ENCODE measurements at regions not wholly inside any gene's neighbourhood (a gene's known extent, or its start where the extent isn't known, plus 50 kb on each side); places are given as distances from the start of the nearest gene placed in this dataset.
A peak's percentile ranks its signal among the peaks of the same experiment; 100 is the strongest.

DNA sequence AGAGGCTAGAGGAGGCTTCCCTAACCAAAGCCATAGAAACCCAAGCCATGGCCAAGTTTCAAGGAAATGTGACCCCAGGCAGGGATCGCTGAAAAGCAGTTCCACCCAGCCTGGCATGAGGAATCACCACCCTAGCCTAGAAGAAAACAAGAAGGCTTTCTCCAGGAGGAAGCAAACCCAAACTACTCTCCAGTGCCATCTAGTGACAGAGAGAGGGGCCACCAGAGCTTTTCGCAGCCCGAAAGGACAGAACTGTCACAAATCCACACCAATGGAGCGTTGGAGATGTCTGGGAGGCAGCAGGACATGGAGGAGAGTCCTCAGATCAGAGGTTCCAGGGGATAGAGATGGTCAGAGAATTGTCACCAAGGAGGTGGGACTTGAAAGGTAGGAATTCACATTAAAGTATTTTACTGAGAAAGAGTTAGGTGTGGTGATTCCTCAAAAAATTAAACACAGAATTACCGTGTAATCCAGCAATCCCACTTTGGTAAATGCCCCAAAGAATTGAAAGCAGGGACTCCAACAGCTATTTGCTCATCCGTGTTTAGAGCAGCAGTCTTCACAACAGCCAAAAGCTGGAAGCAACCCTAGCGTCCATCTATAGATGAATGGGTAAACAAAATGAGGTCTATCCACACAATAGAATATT, 67.3 kb upstream of the NUP50 start:
- peak; percentile 7 for DNase-seq

DNA sequence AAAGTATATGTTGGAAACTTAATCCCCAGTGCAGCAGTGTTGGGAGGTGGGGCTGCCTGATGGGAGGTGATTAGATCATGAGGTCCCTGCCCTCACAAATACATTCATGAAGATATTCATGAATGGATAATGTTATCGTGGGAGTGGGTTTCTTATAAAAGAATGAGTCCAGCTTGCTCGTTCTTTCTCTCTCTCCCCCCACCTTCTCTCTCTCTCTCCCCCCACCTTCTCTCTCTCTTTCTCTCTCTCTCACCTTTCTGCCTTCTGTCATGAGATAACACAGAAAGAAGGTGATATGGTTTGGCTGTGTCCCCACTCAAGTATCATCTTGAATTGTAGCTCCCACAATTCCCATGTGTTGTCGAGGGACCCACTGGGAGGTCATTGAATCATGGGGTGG, 66.7 kb upstream of the NUP50 start:
- no peak for DNase-seq

DNA sequence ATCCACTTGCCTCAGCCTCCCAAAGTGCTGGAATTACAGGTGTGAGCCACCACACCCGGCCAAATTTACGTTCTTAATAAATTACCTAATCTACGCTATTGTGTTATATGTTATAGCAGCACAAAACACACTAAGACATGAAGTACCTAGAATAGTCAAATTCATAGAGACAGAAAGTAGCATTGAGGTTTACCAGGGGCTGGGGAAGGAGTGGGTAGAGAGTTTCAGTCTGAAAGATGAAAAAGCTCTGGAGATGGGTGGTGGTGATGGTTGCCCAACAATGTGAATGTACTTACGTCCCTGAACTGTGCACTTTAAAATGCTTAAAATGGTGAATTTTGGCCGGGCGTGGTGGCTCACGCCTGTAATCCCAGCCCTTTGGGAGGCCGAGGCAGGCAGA, 65.7 kb upstream of the NUP50 start:
- DNase-seq: no peak

DNA sequence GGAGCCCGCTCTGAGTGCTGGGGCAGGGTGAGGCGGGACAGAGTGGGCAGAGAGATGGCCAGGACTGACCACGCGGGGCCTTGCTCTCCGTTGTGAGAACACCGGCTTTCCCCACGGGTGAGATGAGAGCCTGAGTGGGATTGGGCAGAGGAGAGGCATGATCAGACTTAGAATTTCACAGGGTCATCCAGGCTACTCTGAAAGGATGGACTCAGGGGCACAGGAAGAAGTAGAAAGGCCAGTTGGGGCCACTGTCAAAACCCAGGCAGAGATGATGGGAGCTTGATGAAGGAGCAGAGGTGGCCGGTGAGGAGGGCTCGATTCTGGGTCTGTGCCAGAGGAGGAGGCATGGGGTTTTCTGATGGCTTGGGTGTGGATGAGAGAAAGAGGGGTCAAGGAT, 63.8 kb upstream of the NUP50 start:
- DNase-seq: no peak

GRCh38 chr22:45101515-45102227, 62.1 kb upstream of the NUP50 start:
- DNase-seq: peak; percentile 1

- DNase-seq: no peak
Measured at GRCh38 chr22:45102896-45103420, 60.8 kb upstream of the NUP50 start.

GRCh38 chr22:45103756-45104155, 60.0 kb upstream of the NUP50 start:
- no peak for DNase-seq

GRCh38 chr22:45104313-45104712, 59.4 kb upstream of the NUP50 start:
- DNase-seq: no peak

DNA sequence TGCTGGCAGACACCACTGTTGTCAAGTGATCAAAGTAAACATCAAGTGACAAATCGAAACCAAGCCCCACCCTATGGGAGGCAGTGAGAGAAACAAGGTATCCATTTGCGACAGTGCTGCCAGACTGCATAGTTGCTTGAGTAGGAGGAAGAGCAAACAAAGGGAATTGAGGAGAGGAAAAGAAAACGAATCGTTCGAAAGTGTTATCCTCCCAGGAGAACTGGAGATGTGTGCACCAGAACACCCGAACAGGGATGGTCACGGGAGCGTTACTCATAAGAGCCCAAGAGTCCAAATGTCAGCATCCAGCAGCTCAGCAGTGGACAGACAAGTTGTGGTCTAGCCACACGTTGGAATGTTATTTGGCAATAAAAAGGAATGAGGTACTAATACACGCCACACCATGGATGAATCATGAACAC, 58.4 kb upstream of the NUP50 start:
- no peak for DNase-seq

- no peak for DNase-seq
Measured at GRCh38 chr22:45107671-45108070, 56.1 kb upstream of the NUP50 start.

DNA sequence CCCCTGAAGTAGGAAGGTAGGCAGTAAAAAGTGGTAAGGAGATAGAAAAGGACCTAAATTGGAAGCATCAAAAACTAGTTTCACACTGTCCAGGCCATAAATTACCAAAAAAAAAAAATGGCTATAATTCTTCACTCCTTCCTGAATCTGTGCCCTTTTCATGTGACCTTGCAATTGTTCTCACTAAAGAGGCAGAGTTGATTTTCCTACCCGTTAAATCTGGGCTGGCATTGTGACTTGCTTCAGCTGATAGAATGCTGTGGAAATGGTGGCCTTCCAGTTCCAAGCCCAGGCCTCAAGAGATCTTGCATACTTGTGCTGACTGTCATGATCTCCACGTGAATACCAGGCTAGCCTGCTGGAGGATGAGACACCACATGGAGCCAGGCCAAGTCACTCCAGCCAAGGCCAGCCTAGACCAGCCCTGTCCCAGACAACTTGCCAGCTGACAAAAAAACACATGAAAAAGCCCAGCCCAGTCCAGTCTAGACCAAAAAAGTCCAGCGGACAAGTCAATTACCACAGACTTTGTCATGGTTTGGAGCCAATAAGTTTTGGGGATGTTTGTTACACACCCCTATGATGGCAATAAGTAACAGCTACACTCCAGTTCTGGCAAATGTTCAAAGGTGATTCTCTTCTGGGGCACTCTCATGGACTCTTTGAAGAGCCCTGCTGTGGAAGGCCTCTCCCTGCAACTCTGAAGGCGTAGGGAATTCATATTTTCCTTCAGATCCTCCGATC, 51.4 kb upstream of the NUP50 start:
- no peak for DNase-seq

Data from activated effector memory CD4-positive, alpha-beta T cell treated with Interleukin-2 at 50 U/mL for 16 hours (primary cell).